H9 (cell line): ENCODE measurements at regions not wholly inside any gene's neighbourhood (a gene's known extent, or its start where the extent isn't known, plus 50 kb on each side); places are given as distances from the start of the nearest gene placed in this dataset.

Experiments used
- DNase-seq: peaks from one replicate; pipeline ENCODE4 v3.0.0-alpha.2; 2017
- H2AFZ ChIP-seq: one replicate; pipeline ENCODE4 v1.6.1; 2013; ENCODE audit warnings: mild to moderate bottlenecking, low read length, control low read depth, moderate library complexity
- H2AK5ac ChIP-seq: 2 replicates; pipeline ENCODE4 v1.6.1; 2013; ENCODE audit warnings: low read length, control low read depth, mixed read lengths; ENCODE audit not compliant: insufficient read length
- H2BK120ac ChIP-seq: one replicate; pipeline ENCODE4 v1.6.1; 2013; ENCODE audit warnings: low read depth, mild to moderate bottlenecking, low read length, control low read depth, inconsistent platforms; ENCODE audit not compliant: poor library complexity, severe bottlenecking
- H2BK12ac ChIP-seq: 2 replicates; pipeline ENCODE4 v1.6.1; 2013; ENCODE audit warnings: low read length, control low read depth, mixed read lengths, low read depth; ENCODE audit not compliant: insufficient read length
- H2BK15ac ChIP-seq: 2 replicates; pipeline ENCODE4 v1.6.1; 2013; ENCODE audit warnings: low read depth, low read length, control low read depth
- H2BK20ac ChIP-seq: one replicate; pipeline ENCODE4 v1.6.1; 2013; ENCODE audit warnings: low read depth, mild to moderate bottlenecking, low read length, control low read depth, inconsistent platforms; ENCODE audit not compliant: poor library complexity, severe bottlenecking
- H2BK5ac ChIP-seq: 2 replicates; pipeline ENCODE4 v1.6.1; 2013; ENCODE audit warnings: low read length, control low read depth, mixed read lengths; ENCODE audit not compliant: insufficient read length
- H3K14ac ChIP-seq: 2 replicates; pipeline ENCODE4 v1.6.1; 2013; ENCODE audit warnings: low read length, control low read depth; ENCODE audit not compliant: insufficient read depth
- H3K18ac ChIP-seq: 2 replicates; pipeline ENCODE4 v1.6.1; 2013; ENCODE audit warnings: low read depth, mild to moderate bottlenecking, mixed read lengths, low read length, control low read depth; ENCODE audit not compliant: insufficient read length
- H3K23ac ChIP-seq: 2 replicates; pipeline ENCODE4 v1.6.1; 2013; ENCODE audit warnings: low read length, control low read depth, mixed read lengths, low read depth; ENCODE audit not compliant: insufficient read length
- H3K23me2 ChIP-seq: 2 replicates; pipeline ENCODE4 v1.6.1; 2013; ENCODE audit warnings: low read depth, mild to moderate bottlenecking, mixed read lengths, low read length, control low read depth; ENCODE audit not compliant: insufficient read length, poor library complexity, severe bottlenecking
- H3K27ac ChIP-seq: 2 replicates; pipeline ENCODE4 v1.5.1; 2013; ENCODE audit warnings: low read length, control low read depth, mixed read lengths, low read depth; ENCODE audit not compliant: insufficient read length
- H3K27me3 ChIP-seq: 2 replicates; pipeline ENCODE4 v1.6.1; 2013; ENCODE audit warnings: low read length, control low read depth, inconsistent platforms; ENCODE audit not compliant: insufficient read depth
- H3K4ac ChIP-seq: 2 replicates; pipeline ENCODE4 v1.6.1; 2013; ENCODE audit warnings: low read depth, mild to moderate bottlenecking, control low read depth, inconsistent platforms, low read length, moderate library complexity
- H3K4me1 ChIP-seq: 2 replicates; pipeline ENCODE4 v1.6.1; 2013; ENCODE audit warnings: low read length, control low read depth, inconsistent platforms; ENCODE audit not compliant: insufficient read depth
- H3K4me2 ChIP-seq: 2 replicates; pipeline ENCODE4 v1.6.1; 2013; ENCODE audit warnings: low read length, control low read depth, mixed read lengths; ENCODE audit not compliant: insufficient read length, insufficient read depth
- H3K56ac ChIP-seq: 2 replicates; pipeline ENCODE4 v1.6.1; 2013; ENCODE audit warnings: low read depth, mild to moderate bottlenecking, mixed read lengths, low read length, control low read depth; ENCODE audit not compliant: insufficient read length
- H3K79me1 ChIP-seq: 2 replicates; pipeline ENCODE4 v1.6.1; 2013; ENCODE audit warnings: low read depth, mild to moderate bottlenecking, moderate library complexity, low read length, control low read depth, inconsistent platforms; ENCODE audit not compliant: insufficient read depth, poor library complexity, severe bottlenecking
- H3K79me2 ChIP-seq: 2 replicates; pipeline ENCODE4 v1.6.1; 2013; ENCODE audit warnings: low read length, control low read depth, inconsistent platforms; ENCODE audit not compliant: insufficient read depth
- H3K9ac ChIP-seq: 2 replicates; pipeline ENCODE4 v1.6.1; 2013; ENCODE audit warnings: low read length, control low read depth, mixed read lengths; ENCODE audit not compliant: insufficient read length; ENCODE audit errors: extremely low read depth
- H3K9me3 ChIP-seq: one replicate; pipeline ENCODE4 v1.6.1; 2013; ENCODE audit warnings: low read depth, low read length, inconsistent platforms; ENCODE audit not compliant: control insufficient read depth
- H3T11ph ChIP-seq: one replicate; pipeline ENCODE4 v1.6.1; 2013; ENCODE audit warnings: mild to moderate bottlenecking, low read length, control low read depth, inconsistent platforms
- H4K20me1 ChIP-seq: one replicate; pipeline ENCODE4 v1.6.1; 2013; ENCODE audit not compliant: control insufficient read depth, insufficient read length, insufficient read depth
- H4K5ac ChIP-seq: 2 replicates; pipeline ENCODE4 v1.6.1; 2013; ENCODE audit warnings: low read depth, mild to moderate bottlenecking, mixed read lengths, low read length, control low read depth; ENCODE audit not compliant: insufficient read length
- H4K8ac ChIP-seq: replicated peaks from 2 replicates; pipeline ENCODE4 v1.6.1; 2013; ENCODE audit warnings: low read length, control low read depth, mixed read lengths, low read depth; ENCODE audit not compliant: insufficient read length
- H4K91ac ChIP-seq: 2 replicates; pipeline ENCODE4 v1.6.1; 2013; ENCODE audit warnings: low read depth, mild to moderate bottlenecking, moderate library complexity, mixed read lengths, low read length, control low read depth; ENCODE audit not compliant: insufficient read length
- H3K27ac Mint-ChIP-seq, 3 experiments: 2 replicates in 2 of 3; 3 replicates in 1 of 3; pipeline ENCODE4 v1.8.0; 2020 to 2021; ENCODE audit warnings: mixed read lengths in 3 of 3, mild to moderate bottlenecking in 1 of 3, moderate library complexity in 1 of 3
- H3K27me3 Mint-ChIP-seq: 2 replicates; pipeline ENCODE4 v1.8.0; 2021; ENCODE audit warnings: low read depth, mild to moderate bottlenecking, moderate library complexity, mixed read lengths
- H3K36me3 Mint-ChIP-seq, 3 experiments: 2 replicates in 2 of 3; 3 replicates in 1 of 3; pipeline ENCODE4 v1.8.0; 2020 to 2021; ENCODE audit warnings: low read depth in 3 of 3, mixed read lengths in 3 of 3; ENCODE audit not compliant: insufficient read depth in 1 of 3
- H3K4me1 Mint-ChIP-seq, 2 experiments: 2 replicates each; pipeline ENCODE4 v1.8.0; 2020; ENCODE audit warnings: mixed read lengths in 2 of 2
- H3K4me3 Mint-ChIP-seq, 2 experiments: 2 replicates in 1 of 2; 3 replicates in 1 of 2; pipeline ENCODE4 v1.8.0; 2020 to 2021; ENCODE audit warnings: mild to moderate bottlenecking in 2 of 2, mixed read lengths in 2 of 2, moderate library complexity in 1 of 2
- H3K9me3 Mint-ChIP-seq, 2 experiments: 2 replicates in 1 of 2; 3 replicates in 1 of 2; pipeline ENCODE4 v1.8.0; 2020; ENCODE audit warnings: mild to moderate bottlenecking in 2 of 2, mixed read lengths in 2 of 2, moderate library complexity in 1 of 2
- CTCF ChIP-seq: fragments of 200-600 bp; sonication (generic); conservative IDR thresholded peaks from 3 replicates; pipeline ENCODE4 v1.8.0; 2021; ENCODE audit warnings: antibody characterized with exemption, mild to moderate bottlenecking
- WGBS: extraction: QIAGEN DNeasy Blood & Tissue Kit; methylation state at CpG from one replicate; pipeline ENCODE4 v1.1.7; 2013; ENCODE audit warnings: missing lambda C conversion rate, low lambda C conversion rate, mixed read lengths; ENCODE audit not compliant: insufficient read length; ENCODE audit errors: extremely low coverage; 5-methylcytosine and 5-hydroxymethylcytosine counted together

- H3K79me1 ChIP-seq = no peaks in the 10 kb centered on the region
- H2BK5ac ChIP-seq = no peak overlapping the region
- H3K27ac ChIP-seq = no peak overlapping the region
- no peaks in the 10 kb centered on the region for H3K27me3 ChIP-seq
- H2BK12ac ChIP-seq = no peak overlapping the region
- TF ChIP-seq CTCF = no peak
- Mint-ChIP-seq H3K36me3 (no peaks in the 10 kb centered on the region), H3K9me3 (peaks cover 0 to 3% of the 10 kb centered on the region in 2 experiments; a peak in 1 of 5 replicates), H3K4me3 (no peak overlapping the region), H3K27ac (no peak overlapping the region), H3K27me3 (no peaks in the 10 kb centered on the region; the same call in 1 of the 2 replicates), H3K4me1 (peaks cover 6 to 7% of the 10 kb centered on the region in 2 experiments)
- H4K8ac ChIP-seq = no peak overlapping the region
- H4K91ac ChIP-seq = no peak overlapping the region
- H3K79me2 ChIP-seq = no peaks in the 10 kb centered on the region
- no peak overlapping the region for H3K4ac ChIP-seq
- no peak overlapping the region for H2BK20ac ChIP-seq
- H3K4me1 ChIP-seq = no peaks in the 10 kb centered on the region; the same call in 1 of the 2 replicates
- H3K4me2 ChIP-seq = no peak overlapping the region
- no peak overlapping the region for H3T11ph ChIP-seq
- H2BK120ac ChIP-seq = no peak overlapping the region
- H2AK5ac ChIP-seq = no peak overlapping the region
- H2AFZ ChIP-seq = no peak overlapping the region
- H3K9ac ChIP-seq = no peak overlapping the region
- no peak overlapping the region for H3K14ac ChIP-seq
- no peaks in the 10 kb centered on the region for H3K23me2 ChIP-seq
- no peak overlapping the region for H3K18ac ChIP-seq
- H4K5ac ChIP-seq = no peak overlapping the region
- H4K20me1 ChIP-seq = no peaks in the 10 kb centered on the region
- H3K23ac ChIP-seq = no peak overlapping the region
- WGBS = no CpG with 5 or more reads among the region's 8 CpGs
- no peaks in the 10 kb centered on the region for H3K9me3 ChIP-seq
- DNase-seq = no peak
- H2BK15ac ChIP-seq = no peak overlapping the region
- no peak overlapping the region for H3K56ac ChIP-seq
Measured at GRCh38 chr10:25707976-25708671, 225.9 kb upstream of the MYO3A start.
